PC-3 (cell line): ENCODE measurements at regions not wholly inside any gene's neighbourhood (a gene's known extent, or its start where the extent isn't known, plus 50 kb on each side); places are given as distances from the start of the nearest gene placed in this dataset.

Experiments
- CTCF ChIP-seq: fragments of 300-600 bp; sonication (generic); conservative IDR thresholded peaks from 2 replicates; pipeline ENCODE4 v1.5.1; 2017; ENCODE audit warnings: antibody characterized with exemption, low read depth, mild to moderate bottlenecking, low read length
- EZH2 ChIP-seq: fragments of 300-600 bp; sonication (generic); IDR thresholded peaks from one replicate; pipeline ENCODE4 v1.6.1; 2017; ENCODE audit warnings: antibody characterized with exemption, mild to moderate bottlenecking, low read length; ENCODE audit not compliant: unreplicated experiment
- EZH2phosphoT487 ChIP-seq: fragments of 300-600 bp; sonication (generic); IDR thresholded peaks from 2 replicates; pipeline ENCODE4 v1.6.1; 2018; ENCODE audit warnings: mild to moderate bottlenecking, antibody characterized with exemption, low read length, borderline replicate concordance

- TF ChIP-seq CTCF = no peak
- TF ChIP-seq EZH2 = no peak
- no peak for TF ChIP-seq EZH2phosphoT487
Observed at GRCh38 chr21:24941316-24942185, 665.7 kb downstream of the MRPL39 start.
